Activated naive CD4-positive, alpha-beta T cell treated with anti-CD3 and anti-CD28 coated beads, Interleukin-2, amount 50 U/mL, for 72 hours (primary cell): ENCODE measurements at regions not wholly inside any gene's neighbourhood (a gene's known extent, or its start where the extent isn't known, plus 50 kb on each side); places are given as distances from the start of the nearest gene placed in this dataset.

Experiments used
- ATAC-seq, 2 donors: fragments of 150-1000 bp; cut with Tn5 transposase; 2 replicates each; pipeline ENCODE4 v1.10.0; 2021; ENCODE audit warnings: mild to moderate bottlenecking in 2 of 2, moderate library complexity in 2 of 2
- DNase-seq, 2 donors: peaks; one replicate each; pipeline ENCODE4 v3.0.0; 2021 to 2022; ENCODE audit warnings: low spot score in 2 of 2
- H3K27ac Mint-ChIP-seq, 2 donors: one replicate each; pipeline ENCODE4 v1.8.0; 2022; ENCODE audit warnings: mild to moderate bottlenecking in 2 of 2, mixed read lengths in 2 of 2
- H3K36me3 Mint-ChIP-seq, 2 donors: one replicate each; pipeline ENCODE4 v1.8.0; 2022; ENCODE audit warnings: mixed read lengths in 2 of 2
- H3K9me3 Mint-ChIP-seq, 2 donors: one replicate each; pipeline ENCODE4 v1.8.0; 2022; ENCODE audit warnings: mixed read lengths in 2 of 2

GRCh38 chr11:91796999-91797398, 427.6 kb upstream of the FAT3 start:
- Mint-ChIP-seq H3K36me3 (peaks cover 0 to 10% of the 10 kb centered on the region in 2 donors), H3K27ac (no peak overlapping the region), H3K9me3 (peaks cover 3 to 6% of the 10 kb centered on the region in 2 donors)
- no peak for DNase-seq
- no peak for ATAC-seq

DNA sequence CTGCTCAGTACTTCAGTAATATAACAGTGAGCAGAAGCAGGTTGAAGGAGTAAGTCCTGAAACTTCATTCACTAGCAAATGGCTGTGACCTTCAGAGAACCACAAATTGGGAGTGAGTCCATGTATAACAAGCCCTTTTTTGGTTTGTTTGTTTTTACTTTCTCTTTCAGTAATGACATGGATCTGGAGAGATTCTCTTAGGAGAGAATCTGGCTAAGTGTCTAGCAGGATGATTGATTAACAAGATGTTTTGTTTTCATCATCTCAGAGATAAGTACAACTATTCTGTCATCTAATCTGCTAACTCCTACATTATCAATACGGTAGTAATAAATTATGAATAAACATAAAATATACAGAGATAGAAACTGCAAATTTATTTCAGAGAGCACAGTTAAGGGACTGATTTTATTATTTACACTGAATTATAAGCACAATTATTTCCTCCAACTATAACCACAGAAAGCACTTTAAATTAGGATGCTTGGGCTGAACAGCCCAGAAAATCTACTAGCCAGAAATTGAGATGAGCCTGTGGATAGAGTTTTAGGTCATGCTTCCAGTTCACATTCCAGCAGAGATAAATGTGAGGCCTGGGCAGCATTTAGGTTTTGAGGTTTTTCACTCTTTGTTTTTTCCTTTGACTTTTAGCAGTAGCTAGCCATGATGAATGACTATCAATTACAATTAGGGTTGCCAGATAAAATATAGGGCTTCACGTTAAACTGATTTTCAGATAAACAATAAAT, 429.3 kb upstream of the FAT3 start:
- Mint-ChIP-seq H3K27ac (no peak overlapping the region), H3K9me3 (peaks cover 0 to 11% of the 10 kb centered on the region in 2 donors), H3K36me3 (peaks cover 0 to 10% of the 10 kb centered on the region in 2 donors)
- no peak for DNase-seq
- no peak for ATAC-seq

GRCh38 chr11:91794146-91794545, 430.5 kb upstream of the FAT3 start:
- DNase-seq, result no peak
- Mint-ChIP-seq H3K9me3 (peaks cover 0 to 11% of the 10 kb centered on the region in 2 donors), H3K36me3 (peaks cover 0 to 6% of the 10 kb centered on the region in 2 donors), H3K27ac (no peak overlapping the region)
- ATAC-seq, result no peak

DNA sequence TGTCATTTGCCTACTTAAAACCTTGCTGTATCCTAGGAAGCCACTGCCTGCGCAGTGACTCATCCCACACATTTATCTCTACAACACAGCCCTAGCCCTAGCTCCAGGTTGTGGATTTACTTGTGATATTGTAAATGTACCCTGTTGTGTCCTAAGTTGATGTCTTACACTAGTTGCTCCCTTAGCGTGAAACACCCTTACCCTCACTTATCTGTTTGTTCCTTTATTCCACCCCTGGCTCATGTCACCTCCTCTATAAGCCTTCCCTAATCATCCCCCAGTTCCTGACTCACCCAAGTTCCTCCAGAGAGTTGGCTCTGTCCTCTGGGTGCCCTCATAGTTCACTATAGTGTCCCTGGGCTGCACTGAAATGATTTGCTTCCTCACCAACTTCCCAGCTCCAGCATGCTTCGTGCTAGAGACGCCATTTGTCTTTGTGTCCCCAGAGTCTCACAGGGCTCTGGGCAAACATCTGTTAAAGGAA, 431.8 kb upstream of the FAT3 start:
- Mint-ChIP-seq H3K36me3 (peaks cover 0 to 4% of the 10 kb centered on the region in 2 donors), H3K9me3 (peaks cover 0 to 11% of the 10 kb centered on the region in 2 donors), H3K27ac (no peak overlapping the region)
- no peak for DNase-seq
- no peak for ATAC-seq

DNA sequence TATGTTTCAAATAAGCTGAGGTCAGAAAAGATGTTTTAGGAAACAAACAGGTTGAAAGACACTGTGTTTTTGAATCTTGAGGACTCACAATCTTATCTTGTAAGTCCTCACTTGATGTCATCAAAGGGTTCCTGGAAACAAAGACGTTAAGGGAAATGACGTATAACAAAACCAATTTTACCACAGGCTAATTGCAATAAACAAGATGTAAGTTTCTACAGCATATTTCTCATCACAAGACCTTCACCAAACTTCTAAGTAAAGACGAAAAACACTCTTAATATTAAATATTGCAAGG, 433.5 kb upstream of the FAT3 start:
- Mint-ChIP-seq H3K9me3 (peaks cover 7 to 12% of the 10 kb centered on the region in 2 donors), H3K27ac (no peak overlapping the region), H3K36me3 (no peaks in the 10 kb centered on the region)
- ATAC-seq, result no peak
- no peak for DNase-seq

GRCh38 chr11:91790346-91791170, 434.1 kb upstream of the FAT3 start:
- H3K27ac Mint-ChIP-seq, result no peak overlapping the region
- no peak for DNase-seq
- no peaks in the 10 kb centered on the region for H3K36me3 Mint-ChIP-seq
- ATAC-seq, result no peak
- H3K9me3 Mint-ChIP-seq, result peaks cover 9 to 13% of the 10 kb centered on the region in 2 donors

- H3K36me3 Mint-ChIP-seq, result peaks cover 0 to 3% of the 10 kb centered on the region in 2 donors
- DNase-seq (no peak), ATAC-seq (no peak)
- H3K27ac Mint-ChIP-seq, result no peak overlapping the region
- peaks cover 9 to 18% of the 10 kb centered on the region in 2 donors for H3K9me3 Mint-ChIP-seq
Measured at GRCh38 chr11:91788764-91789163, 435.9 kb upstream of the FAT3 start.

DNA sequence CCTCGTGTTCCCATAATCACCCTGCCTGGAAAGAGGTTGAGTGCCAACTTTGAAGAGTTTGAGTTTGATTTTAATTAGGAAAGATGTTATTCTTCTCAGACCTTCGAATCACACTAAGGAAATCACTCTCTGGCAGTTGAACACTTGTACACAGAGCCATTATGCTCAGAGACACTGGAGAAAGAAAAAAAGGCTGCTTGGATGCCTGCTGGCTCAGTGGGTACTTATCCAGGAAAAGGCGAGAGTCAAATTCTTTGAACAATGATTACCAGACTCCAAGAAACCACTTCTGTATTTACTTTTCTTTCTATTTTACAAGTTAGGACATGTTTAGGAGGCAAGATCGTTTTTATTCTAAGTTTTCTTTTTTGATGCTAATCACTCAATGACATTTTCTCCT, 438.5 kb upstream of the FAT3 start:
- Mint-ChIP-seq H3K9me3 (peaks cover 21 to 29% of the 10 kb centered on the region in 2 donors), H3K27ac (no peak overlapping the region), H3K36me3 (peaks cover 6 to 10% of the 10 kb centered on the region in 2 donors)
- DNase-seq (no peak), ATAC-seq (no peak)

DNA sequence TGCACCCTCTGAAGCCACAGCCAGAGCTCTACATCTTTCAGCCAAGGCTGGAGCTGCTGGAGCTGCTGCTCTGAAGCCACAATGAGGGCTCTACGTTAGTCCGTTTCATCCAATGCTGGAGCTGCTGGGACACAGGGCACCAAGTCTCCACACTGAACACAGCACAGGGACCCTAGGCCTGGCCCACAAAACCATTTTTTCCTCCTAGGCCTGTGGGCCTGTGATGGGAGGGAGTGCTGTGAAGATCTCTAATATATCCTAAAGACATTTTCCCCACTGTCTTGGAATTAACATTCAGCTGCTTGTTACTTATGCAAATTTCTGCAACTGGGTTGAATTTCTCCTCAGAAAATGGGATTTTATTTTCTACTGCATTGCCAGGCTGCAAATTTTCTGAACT, 441.4 kb upstream of the FAT3 start:
- ATAC-seq (no peak), DNase-seq (no peak)
- H3K36me3 Mint-ChIP-seq, result peaks cover 6 to 10% of the 10 kb centered on the region in 2 donors
- no peak overlapping the region for H3K27ac Mint-ChIP-seq
- H3K9me3 Mint-ChIP-seq, result peaks cover 21 to 25% of the 10 kb centered on the region in 2 donors

DNA sequence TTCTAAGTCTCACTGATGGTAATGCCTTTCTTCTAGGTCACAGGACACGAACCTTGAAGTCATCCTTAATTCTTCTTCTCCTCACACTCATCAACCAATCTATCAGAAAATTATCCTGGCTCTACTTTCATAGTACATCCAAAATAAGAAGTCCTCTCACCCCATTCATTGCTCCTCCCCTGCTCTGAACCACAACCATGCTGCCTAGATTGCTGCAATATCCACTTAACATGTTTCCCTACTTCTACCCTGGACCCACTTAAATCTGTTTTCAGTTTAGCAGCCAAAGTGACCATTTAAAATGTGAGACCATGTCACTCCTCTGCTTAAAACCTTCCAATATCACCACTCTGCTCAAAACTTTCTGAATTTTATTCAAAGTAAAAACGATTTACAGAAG, 445.9 kb upstream of the FAT3 start:
- H3K9me3 Mint-ChIP-seq, result peaks cover 21 to 23% of the 10 kb centered on the region in 2 donors
- no peak for ATAC-seq
- peaks cover 6 to 11% of the 10 kb centered on the region in 2 donors for H3K36me3 Mint-ChIP-seq
- no peak overlapping the region for H3K27ac Mint-ChIP-seq
- no peak for DNase-seq

DNA sequence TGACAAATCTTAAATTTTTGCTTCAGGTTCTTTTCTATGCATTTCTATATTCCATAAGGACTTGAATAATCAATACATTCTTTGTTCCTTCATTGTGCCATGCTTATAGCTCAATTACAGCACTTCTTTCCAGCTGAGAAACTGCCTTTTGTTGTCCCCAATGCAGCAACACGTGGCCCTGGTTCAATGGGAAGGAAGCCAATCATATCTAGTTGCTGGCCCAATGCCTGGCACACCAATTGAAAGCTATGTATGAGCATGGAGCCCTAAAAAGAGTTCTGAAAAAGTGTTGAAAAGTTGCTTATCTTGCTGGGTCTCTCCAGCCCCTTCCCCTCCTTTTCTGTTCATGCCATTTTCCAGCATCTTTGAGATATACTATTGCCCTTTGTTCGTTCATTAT, 448.0 kb upstream of the FAT3 start:
- DNase-seq (no peak), ATAC-seq (no peak)
- Mint-ChIP-seq H3K9me3 (peaks cover 11 to 24% of the 10 kb centered on the region in 2 donors), H3K36me3 (peaks cover 0 to 11% of the 10 kb centered on the region in 2 donors), H3K27ac (no peak overlapping the region)

DNA sequence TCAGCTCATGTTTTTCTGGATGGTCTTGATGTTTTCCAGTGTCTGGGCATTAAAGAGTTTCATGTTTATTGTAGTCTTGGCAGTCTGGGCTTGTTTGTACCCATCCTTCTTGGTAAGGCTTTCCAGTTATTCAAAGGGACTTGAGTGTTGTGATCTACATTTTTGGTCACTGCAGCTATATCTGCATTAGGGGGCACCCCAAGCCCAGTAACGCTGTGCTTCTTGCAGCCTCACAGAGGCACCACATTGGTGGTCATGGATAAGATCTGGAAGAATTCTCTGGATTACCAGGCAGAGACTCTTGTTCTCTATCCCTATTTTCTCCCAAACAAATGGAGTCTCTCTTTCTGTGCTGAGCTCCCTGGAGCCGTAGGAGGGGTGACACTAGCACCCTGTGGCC, 451.5 kb upstream of the FAT3 start:
- peaks cover 11 to 25% of the 10 kb centered on the region in 2 donors for H3K9me3 Mint-ChIP-seq
- DNase-seq, result no peak
- H3K36me3 Mint-ChIP-seq, result peaks cover 0 to 11% of the 10 kb centered on the region in 2 donors
- ATAC-seq, result no peak
- H3K27ac Mint-ChIP-seq, result no peak overlapping the region

- peaks cover 0 to 11% of the 10 kb centered on the region in 2 donors for H3K36me3 Mint-ChIP-seq
- no peak for ATAC-seq
- no peak for DNase-seq
- H3K27ac Mint-ChIP-seq, result no peak overlapping the region
- H3K9me3 Mint-ChIP-seq, result peaks cover 7 to 21% of the 10 kb centered on the region in 2 donors
Measured at GRCh38 chr11:91771961-91772360, 452.7 kb upstream of the FAT3 start.

DNA sequence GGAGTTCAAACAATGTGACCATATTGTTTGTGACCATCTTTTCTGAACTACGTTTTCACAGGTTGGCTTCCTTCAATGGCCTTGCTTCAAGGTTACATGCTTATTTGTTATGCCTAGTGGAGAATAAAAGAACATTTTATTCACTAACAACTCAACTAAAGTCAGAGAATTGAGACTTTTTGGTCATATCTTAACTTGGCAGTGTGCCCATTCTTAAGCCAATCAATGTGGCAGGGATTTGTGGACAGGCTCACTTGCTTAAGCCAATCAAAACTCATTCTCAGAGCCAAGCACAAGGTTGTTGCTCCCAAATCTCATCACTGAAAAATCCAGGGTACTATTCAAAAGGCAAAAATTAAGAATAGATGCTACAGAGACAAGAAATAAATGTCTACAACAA, 455.8 kb upstream of the FAT3 start:
- H3K36me3 Mint-ChIP-seq, result peaks cover 0 to 7% of the 10 kb centered on the region in 2 donors
- DNase-seq (no peak), ATAC-seq (no peak)
- H3K27ac Mint-ChIP-seq, result no peak overlapping the region
- H3K9me3 Mint-ChIP-seq, result peaks cover 8 to 22% of the 10 kb centered on the region in 2 donors

GRCh38 chr11:91763331-91763730, 461.3 kb upstream of the FAT3 start:
- Mint-ChIP-seq H3K27ac (no peak overlapping the region), H3K9me3 (peaks cover 5 to 10% of the 10 kb centered on the region in 2 donors), H3K36me3 (no peaks in the 10 kb centered on the region)
- DNase-seq (no peak), ATAC-seq (no peak)

DNA sequence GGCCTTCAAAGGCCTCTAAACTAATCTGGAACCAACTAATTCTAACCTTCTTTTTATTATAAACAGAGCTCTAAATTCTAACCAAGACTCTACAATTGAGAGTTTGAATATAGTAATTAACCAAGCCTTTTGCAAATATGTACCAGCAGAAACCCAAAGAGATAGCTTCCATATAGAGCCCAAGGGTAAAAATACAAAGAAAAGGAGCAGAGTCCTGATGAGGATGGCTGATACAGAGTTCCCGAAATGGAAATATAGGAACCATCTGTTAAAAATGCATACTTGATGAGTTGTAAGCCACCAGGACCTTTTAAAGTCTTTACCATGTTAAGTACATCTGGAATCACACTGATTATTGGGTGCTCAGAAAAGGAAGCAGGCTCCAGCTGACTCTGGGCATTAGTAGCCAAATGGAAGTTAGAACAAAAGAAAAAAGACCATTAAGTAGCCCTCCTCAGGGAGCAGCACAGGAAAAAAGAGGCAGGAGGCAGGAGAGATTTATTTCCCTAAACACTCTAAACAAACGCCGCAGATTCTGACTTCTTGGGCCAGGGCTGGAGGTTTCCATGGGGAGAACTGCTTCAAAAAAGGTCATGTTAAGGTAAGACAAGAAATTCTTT, 463.1 kb upstream of the FAT3 start:
- H3K27ac Mint-ChIP-seq, result no peak overlapping the region
- H3K9me3 Mint-ChIP-seq, result peaks cover 7 to 10% of the 10 kb centered on the region in 2 donors
- ATAC-seq, result no peak

DNA sequence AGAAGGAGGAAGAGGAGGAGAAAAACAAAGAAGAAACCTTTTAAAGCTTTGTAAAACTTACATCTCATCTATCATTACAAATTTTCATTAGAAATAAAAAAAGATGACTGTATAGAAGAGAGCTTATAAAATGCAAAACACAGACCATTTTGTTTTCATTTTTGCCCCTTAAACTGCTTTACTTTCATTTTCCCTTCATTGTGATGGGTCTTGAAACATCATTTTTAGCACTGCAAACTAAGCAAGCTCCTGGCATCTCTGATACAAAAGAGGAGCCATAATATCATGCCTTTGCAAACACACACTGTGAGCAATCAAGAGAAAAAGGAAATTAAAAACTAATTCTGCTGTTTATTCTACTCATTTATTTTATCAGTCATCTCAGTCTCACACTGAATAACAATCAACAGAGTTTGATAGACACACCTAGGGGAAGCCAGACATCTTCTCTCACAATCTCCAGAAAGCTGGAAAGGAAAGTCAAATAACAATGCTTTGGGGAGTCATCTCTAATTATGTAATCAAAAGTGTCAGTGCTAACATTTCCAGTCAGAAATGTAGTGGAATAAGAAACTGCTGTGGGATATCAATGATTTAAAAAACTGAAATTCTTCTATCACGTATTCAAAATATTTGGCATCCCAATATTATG, 467.7 kb upstream of the FAT3 start:
- DNase-seq (no peak), ATAC-seq (no peak)
- Mint-ChIP-seq H3K9me3 (peaks cover 3 to 6% of the 10 kb centered on the region in 2 donors), H3K36me3 (peaks cover 4 to 5% of the 10 kb centered on the region in 2 donors), H3K27ac (no peak overlapping the region)

More for the DNA sequence above, 463.1 kb upstream of the FAT3 start:
- no peak for DNase-seq
- H3K36me3 Mint-ChIP-seq, result peaks cover 0 to 3% of the 10 kb centered on the region in 2 donors
